Skin epidermis (tissue), 12 donors: ENCODE measurements at regions not wholly inside any gene's neighbourhood (a gene's known extent, or its start where the extent isn't known, plus 50 kb on each side); places are given as distances from the start of the nearest gene placed in this dataset.
"Not testable (repeated sequence)": the region's sequence is repeated elsewhere in the genome, so short reads cannot be mapped to it uniquely, and the experiment has no call there.

Source experiments
- H3K27ac ChIP-seq, 21 experiments: fragments of 200-600 bp; sonication (generic) in 11 of 21; one replicate each; pipeline ENCODE4 v1.5.0; 2020; ENCODE audit warnings: mild to moderate bottlenecking in 3 of 21, inconsistent platforms in 2 of 21, moderate library complexity in 2 of 21
- H3K4me3 ChIP-seq, 7 experiments: fragments of 200-600 bp; sonication (generic) in 2 of 7; one replicate each; pipeline ENCODE4 v1.5.0; 2020; ENCODE audit warnings: inconsistent platforms in 2 of 7, mild to moderate bottlenecking in 2 of 7, moderate library complexity in 1 of 7

- Histone ChIP-seq H3K4me3 (no peak overlapping the region), H3K27ac (peak overlapping the region in 2 of 21 experiments; percentile 24 to 32)
Measured at GRCh38 chr1:221962385-221962784, 220.5 kb upstream of the DUSP10 start.

DNA sequence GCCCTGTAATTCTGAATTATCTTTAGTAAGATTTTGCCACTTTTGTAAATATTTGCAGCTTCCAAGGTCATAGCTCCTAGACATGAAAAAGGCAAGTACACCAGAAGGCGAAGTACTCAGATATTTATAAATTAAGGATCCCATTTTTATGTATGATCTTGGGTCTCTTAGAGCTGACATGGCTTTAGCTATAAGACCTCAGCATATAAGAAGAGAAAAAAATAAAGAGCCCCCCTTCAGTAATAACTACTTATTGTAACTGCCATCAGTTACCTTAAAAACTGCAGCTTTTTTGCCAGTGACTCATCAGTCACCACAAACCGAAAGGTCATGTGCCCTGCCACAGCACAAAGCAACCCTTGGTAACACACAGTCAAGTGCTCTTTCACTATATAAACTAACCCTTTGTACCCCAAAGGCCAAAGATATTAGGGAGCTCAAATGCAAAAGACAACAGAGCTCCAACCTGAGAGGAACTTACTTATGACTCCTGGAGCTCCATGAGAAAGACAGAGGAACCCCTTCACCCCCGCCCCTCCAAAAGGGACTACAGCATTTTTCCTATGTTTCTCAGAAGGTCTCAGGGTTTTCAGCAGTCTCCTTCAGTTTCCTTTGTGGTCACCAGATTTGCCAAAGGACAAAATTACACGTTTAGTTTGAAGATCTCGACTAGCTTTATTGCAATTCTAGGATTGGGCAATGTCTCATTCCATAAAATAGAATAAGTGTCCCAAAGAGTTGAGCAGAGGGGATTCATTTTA is 219.8 kb upstream of the DUSP10 start:
- Histone ChIP-seq H3K27ac (peak overlapping the region in 3 of 21 experiments; percentile 3 to 32 (median 24)), H3K4me3 (no peak overlapping the region)

- not testable (repeated sequence) for H3K27ac ChIP-seq, H3K4me3 ChIP-seq
Measured at GRCh38 chr1:221958161-221958562, 216.3 kb upstream of the DUSP10 start.

DNA sequence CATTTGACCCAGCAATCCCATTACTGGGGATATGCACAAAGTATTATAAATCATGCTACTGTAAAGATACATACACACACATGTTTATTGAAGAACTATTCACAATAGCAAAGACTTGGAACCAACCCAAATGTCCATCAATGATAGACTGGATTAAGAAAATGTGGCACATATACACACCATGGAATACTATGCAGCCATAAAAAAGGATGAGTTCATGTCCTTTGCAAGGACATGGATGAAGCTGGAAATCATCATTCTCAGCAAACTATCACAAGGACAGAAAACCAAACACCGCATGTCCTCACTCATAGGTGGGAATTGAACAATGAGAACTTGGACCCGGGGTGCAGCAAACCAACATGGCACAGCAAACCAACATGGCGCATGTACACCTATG is 215.5 kb upstream of the DUSP10 start:
- not testable (repeated sequence) for H3K4me3 ChIP-seq, H3K27ac ChIP-seq

- H3K27ac ChIP-seq: no peak overlapping the region
- no peak overlapping the region for H3K4me3 ChIP-seq
Measured at GRCh38 chr1:221949996-221950395, 208.1 kb upstream of the DUSP10 start.

DNA sequence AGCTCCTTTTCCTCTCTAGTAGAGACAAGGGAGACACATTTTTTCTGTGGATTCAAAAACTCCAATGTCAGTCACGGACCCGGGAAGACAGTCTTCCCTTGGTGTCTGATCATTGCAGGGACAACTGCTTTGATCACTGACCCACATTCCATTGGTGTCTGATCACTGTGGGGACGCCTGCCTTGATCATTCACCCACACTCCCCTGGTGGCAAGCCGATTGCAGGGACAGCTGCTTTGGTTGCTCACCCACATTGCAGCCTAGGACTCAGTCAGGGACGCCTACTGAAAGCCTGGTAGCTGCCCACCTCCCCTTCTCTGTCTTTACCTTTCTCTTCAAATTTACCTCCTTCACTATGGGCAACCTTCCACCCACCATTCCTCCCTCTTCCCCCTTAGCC is 206.6 kb upstream of the DUSP10 start:
- Histone ChIP-seq H3K27ac (no peak overlapping the region), H3K4me3 (no peak overlapping the region)

DNA sequence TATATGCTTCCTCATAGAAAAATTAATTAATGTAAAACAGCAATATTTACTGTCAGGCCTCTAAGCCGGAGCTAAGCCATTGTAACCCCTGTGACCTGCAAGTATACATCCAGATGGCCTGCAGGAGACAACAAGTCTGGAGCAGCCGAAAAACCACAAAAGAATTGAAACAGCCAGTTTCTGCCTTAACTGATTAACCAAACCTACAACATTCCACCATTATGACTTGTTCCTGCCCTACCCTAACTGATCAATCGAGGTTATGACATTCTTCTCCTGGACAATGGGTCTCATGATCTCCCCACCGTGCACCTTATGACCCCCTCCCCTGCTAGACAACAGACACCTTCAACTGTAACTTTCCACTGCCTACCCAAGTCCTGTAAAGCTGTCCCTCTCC is 205.8 kb upstream of the DUSP10 start:
- Histone ChIP-seq H3K4me3 (no peak overlapping the region), H3K27ac (no peak overlapping the region)

DNA sequence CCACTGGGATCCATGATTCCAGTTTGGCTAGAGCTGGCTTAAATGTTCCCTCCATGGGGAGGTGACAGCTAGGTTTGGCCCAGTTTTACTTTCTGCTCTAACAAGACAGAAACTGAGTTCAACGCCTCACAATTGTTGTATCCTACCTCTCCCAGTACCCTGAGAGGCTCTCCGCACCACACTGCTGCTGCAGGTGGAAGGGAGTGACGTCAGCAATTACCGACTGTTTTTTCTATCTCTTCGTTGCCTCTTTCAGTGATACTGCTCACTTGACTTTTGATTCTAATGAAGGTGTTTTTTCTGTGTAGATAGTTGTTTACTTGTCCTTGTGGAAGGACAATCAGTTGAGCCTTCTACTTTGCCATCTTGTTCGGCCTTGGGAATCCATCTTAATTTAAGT is 204.9 kb upstream of the DUSP10 start:
- no peak overlapping the region for H3K4me3 ChIP-seq
- H3K27ac ChIP-seq: no peak overlapping the region

GRCh38 chr1:221945669-221946068 is 203.8 kb upstream of the DUSP10 start:
- no peak overlapping the region for H3K27ac ChIP-seq
- no peak overlapping the region for H3K4me3 ChIP-seq

DNA sequence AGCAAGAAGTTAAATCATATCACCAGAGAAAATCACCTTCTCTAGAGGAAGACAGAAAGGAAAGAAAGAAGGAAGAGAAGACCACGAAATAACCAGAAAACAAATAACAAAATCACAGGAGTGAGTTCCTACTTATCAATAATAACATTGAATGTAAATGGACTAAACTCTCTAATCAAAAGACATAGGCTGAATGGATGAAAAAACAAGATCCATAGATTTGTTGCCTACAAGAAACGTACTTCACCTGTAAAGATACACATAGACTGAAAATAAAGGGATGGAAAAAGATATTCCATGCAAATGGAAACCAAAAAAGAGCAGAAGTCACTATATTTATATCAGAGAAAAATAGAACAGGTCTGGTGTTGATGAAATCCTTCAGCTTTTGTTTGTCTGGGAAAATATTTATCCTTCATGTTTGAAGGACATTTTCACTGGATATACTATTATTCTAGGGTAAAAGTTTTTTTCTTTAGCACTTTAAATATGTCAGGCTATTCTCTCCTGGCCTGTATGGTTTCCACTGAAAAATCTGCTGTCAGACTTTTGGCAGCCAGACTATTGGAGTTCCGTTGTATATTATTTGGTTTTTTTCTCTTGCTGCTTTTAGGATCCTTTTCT is 202.5 kb upstream of the DUSP10 start:
- no peak overlapping the region for H3K27ac ChIP-seq
- no peak overlapping the region for H3K4me3 ChIP-seq

DNA sequence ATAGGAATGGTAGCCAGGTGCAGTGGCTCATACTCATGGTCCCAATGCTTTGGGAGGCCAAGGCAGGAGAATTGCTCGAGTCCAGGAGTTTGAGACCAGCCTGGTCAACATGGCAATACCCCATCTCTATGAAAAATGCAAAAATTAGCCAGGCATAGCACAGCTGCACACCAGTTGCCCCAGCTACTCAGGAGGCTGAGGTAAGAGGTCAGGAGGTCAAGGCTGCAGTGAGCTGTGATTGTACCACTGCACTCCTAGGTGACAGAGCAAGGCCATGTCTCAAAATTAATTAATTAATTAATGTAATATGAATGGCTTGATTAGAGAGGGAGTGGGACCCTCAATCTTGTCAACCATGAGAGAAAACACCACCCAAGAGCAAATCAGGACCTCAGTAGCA is 198.7 kb upstream of the DUSP10 start:
- Histone ChIP-seq H3K4me3 (no peak overlapping the region), H3K27ac (no peak overlapping the region)

DNA sequence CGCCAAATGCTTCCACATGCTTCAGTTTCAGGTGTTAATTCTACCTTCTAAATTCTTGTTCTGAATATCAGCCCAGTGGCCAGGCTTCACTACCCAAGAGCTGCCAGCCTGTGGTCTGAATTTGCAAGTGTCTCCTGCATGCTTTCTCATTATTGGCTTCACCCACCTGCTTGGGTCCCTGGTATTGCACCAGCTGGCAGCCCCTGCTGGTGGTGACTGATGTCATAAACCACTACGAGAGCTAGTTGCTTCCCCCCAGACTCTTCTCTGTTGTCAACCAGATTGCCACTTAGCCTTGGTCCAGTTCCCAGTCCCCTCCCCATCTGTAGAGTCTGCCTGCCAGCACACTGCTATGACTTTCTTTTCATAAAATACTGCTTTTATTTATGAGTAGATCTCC is 197.7 kb upstream of the DUSP10 start:
- Histone ChIP-seq H3K27ac (no peak overlapping the region), H3K4me3 (no peak overlapping the region)

DNA sequence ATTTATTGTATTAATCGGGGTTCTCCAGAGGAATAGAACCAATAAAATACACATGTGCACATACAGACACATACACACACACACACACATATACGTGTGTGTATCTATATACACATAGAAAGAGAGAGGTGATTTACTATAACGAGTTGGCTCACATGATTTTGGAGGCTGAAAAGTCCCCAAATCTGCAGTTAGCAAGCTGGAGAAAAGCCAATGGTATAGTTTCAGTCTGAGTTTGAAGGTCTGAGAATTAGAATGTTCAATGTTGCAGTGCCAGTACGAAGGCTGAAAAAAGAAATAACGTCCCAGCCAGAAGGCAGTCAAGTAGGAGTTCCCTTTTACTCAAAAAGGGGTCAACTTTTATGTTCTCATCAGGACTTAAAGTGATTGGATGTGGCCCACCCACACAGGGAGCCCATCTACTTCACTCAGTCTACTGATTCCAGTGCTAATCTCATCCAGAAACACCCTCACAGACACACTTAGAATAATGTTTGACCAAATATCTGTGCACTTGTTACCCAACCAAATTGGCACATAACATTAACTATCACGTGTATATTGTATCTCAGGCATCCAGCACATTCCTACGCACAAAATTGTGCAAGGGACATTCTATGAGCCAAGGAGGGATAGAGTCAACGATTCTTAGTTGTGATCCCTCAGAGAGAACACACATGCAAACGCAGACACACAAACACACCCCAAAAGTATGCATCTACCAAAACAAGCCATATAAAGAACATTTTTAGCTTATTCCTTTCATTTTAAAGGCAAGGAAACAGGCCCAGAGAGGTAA is 195.5 kb upstream of the DUSP10 start:
- Histone ChIP-seq H3K4me3 (no peak overlapping the region), H3K27ac (no peak overlapping the region)

DNA sequence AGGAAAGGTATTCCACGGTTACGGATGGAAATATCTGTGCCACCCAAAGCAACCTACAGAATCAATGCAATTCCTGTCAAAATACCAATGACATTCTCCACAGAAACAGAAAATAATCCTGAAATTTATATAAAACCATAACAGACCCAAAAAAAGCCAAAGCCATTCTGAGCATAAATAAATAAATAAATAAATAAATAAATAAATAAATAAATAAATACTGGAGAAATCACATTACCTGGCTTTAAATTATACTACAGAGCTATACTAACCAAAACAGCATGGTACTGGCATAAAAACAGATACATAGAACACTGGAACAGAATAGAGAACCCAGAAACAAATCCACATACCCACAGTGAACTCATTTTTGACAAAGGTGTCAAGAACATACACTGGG is 191.9 kb upstream of the DUSP10 start:
- Histone ChIP-seq H3K4me3 (no peak overlapping the region), H3K27ac (no peak overlapping the region)

- no peak overlapping the region for H3K27ac ChIP-seq
- H3K4me3 ChIP-seq: no peak overlapping the region
Measured at GRCh38 chr1:221926441-221926840, 184.6 kb upstream of the DUSP10 start.

DNA sequence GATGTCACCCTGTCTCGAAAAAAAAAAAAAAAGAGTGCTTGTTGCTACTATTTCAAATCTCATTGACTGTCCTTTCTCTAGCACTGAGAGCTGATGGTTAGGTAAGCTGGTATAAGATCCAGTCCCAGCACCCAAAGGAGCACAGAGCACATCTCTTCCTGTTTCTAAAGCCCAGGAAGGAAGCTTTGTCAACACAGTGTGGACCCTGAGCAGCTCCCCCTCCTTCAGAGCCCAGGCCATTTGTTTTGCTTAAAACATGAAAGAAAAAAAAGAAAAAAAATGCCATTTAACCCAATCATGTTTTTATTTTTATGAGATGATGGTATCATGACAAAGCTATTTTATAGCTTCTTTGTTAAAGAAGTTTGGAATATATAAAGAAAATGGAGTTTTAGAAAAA is 184.1 kb upstream of the DUSP10 start:
- no peak overlapping the region for H3K4me3 ChIP-seq

GRCh38 chr1:221923929-221924598 is 182.2 kb upstream of the DUSP10 start:
- H3K4me3 ChIP-seq: no peak overlapping the region
- peak overlapping the region in 5 of 21 experiments; percentile 8 to 64 (median 49) for H3K27ac ChIP-seq

More for the DNA sequence above, 184.1 kb upstream of the DUSP10 start:
- H3K27ac ChIP-seq: no peak overlapping the region

DNA sequence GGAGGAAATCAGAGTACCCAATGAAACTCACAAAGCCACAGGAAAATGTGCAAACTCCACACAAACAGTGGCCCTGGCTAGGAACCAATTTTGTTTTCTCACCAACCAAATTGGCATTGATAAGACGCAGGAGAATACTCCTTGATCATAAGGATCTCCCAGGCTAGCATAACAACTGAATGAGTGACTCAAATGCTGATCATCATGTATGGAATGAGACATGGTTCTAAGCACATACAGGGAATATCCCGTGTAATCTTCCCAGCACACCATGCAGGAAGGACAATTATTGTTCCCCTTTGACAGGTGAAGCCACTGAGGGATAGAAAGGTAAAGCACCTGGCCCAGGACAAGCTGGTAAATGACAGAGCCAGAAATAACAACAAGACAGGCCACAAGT is 180.0 kb upstream of the DUSP10 start:
- Histone ChIP-seq H3K27ac (no peak overlapping the region), H3K4me3 (no peak overlapping the region)

DNA sequence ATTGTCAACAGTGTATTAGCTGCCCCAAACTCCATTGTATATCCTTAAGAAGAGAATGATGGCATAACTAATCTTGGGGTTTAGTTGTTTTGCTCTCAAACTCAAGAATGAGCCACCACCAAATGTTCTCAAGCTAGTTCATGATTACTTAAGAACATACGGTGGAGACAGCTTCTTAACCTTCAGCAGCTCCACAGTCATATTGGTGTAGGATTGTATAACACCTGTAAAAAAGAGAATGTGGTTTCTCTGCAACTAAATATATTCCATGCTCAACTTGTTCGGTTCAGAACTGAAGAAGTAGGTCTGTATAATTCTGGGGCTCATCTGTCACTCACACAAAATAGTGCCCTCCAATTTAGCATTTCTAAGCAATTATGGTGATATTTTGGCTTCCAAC is 177.9 kb upstream of the DUSP10 start:
- no peak overlapping the region for H3K27ac ChIP-seq
- no peak overlapping the region for H3K4me3 ChIP-seq

DNA sequence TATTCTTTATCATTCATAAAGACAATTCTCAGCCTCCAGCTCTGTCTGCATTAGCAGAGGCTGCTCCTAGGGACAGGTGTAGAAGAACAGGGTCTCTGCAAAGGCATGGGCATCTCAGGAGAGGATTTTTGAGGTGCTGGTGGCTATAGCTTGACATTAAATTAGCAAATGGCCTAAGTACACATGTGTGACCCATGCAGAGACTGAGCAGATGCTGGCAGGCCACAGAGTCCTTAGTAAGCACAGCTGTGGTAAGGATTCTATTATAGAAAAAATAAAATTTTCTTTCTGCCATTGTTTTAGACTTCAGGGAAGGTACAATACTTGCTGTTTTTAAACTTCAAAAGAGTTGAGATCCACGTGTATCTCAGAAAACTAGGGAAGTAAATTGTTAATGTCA is 177.5 kb upstream of the DUSP10 start:
- H3K4me3 ChIP-seq: no peak overlapping the region
- H3K27ac ChIP-seq: no peak overlapping the region
